Vagina (tissue), 2 donors: ENCODE measurements at regions not wholly inside any gene's neighbourhood (a gene's known extent, or its start where the extent isn't known, plus 50 kb on each side); places are given as distances from the start of the nearest gene placed in this dataset.

Experiments used
- DNase-seq, 2 donors: peaks; one replicate each; pipeline ENCODE4 v3.0.0-alpha.2; 2017; ENCODE audit errors: extremely low spot score in 2 of 2
- H3K27ac ChIP-seq: fragments of 200-600 bp; sonication (generic); one replicate; pipeline ENCODE4 v1.5.1; 2019
- H3K27me3 ChIP-seq: fragments of 200-600 bp; sonication (generic); one replicate; pipeline ENCODE4 v1.5.1; 2019
- H3K36me3 ChIP-seq, 2 donors: fragments of 200-600 bp; sonication (generic); one replicate each; pipeline ENCODE4 v1.5.1; 2017 to 2019
- H3K4me1 ChIP-seq: fragments of 200-600 bp; sonication (generic); one replicate; pipeline ENCODE4 v1.5.1; 2019
- H3K4me3 ChIP-seq, 2 donors: fragments of 200-600 bp; sonication (generic); 1 replicate in 1 of 2; 2 replicates in 1 of 2; pipeline ENCODE4 v1.5.1; 2016 to 2019
- H3K9me3 ChIP-seq: fragments of 200-600 bp; sonication (generic); one replicate; pipeline ENCODE4 v1.5.1; 2019
- POLR2A ChIP-seq, 2 donors: fragments of 450-650 bp; IDR thresholded peaks; one replicate each; pipeline ENCODE4 v1.6.1; 2017; ENCODE audit warnings: antibody characterized with exemption in 2 of 2, mild to moderate bottlenecking in 2 of 2, moderate library complexity in 2 of 2
- POLR2AphosphoS5 ChIP-seq, 2 donors: sonication (generic); formaldehyde crosslinking; IDR thresholded peaks; one replicate each; pipeline ENCODE4 v1.9.0; 2017; ENCODE audit warnings: antibody characterized with exemption in 2 of 2, mild to moderate bottlenecking in 2 of 2, low read depth in 1 of 2; ENCODE audit not compliant: insufficient read depth in 1 of 2
- intact Hi-C: fragments of 100-400 bp; cut with DNase I; formaldehyde crosslinking; loops from one replicate; pipeline ENCODE4 v1.15.1; 2023
- TF ChIP-seq, protein P1 (sequence below), 3 experiments: fragments of 450-650 bp in 2 of 3; fragments of 200-600 bp in 1 of 3; sonication (generic) in 1 of 3; IDR thresholded peaks; one replicate each; pipeline ENCODE4 v1.5.1; 2017 to 2019; ENCODE audit warnings: antibody characterized with exemption in 3 of 3, mild to moderate bottlenecking in 2 of 3, moderate library complexity in 2 of 3

DNA sequence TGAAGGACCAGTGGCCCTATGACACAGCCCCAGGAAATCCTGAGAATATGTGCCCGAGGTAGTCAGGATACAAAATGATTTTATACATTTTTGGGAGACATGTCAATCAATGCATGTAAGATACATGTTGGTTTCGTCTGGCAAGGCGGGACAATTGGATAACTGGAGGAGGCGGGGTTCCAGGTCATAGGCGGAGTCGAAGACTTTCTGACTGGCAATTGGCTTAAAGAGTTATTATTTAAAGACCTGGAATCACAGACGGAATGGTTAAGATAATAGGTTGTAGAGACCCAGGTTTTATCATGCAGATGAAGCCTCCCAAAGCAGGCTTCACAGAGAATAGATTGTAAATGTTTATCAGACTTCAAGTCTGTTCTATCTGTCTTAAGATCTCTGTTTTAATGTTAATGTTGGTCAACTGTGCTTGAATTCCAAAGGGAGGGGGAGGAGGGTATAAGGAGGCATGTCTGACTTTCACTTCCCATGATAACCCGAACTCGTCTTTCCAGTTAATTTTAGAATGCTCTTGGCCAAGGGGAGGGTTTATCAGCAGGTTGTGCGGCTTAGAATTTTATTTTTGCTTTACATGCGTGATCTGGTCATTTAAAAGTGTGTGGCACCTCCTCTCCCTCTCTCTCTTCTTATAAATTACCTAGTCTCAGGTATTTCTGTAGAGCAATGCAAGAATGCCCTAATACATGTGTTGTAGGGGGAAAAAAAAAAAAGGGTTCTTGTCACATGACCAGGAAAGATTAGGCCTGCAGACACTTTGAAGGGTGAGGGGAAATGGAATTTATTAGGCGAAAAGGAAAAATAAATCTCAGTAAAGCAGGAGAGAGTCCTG, 230.7 kb downstream of the NFATC2 start:
- Histone ChIP-seq H3K4me1 (no peaks in the 10 kb centered on the region), H3K36me3 (no peaks in the 10 kb centered on the region), H3K9me3 (no peaks in the 10 kb centered on the region), H3K27ac (no peak overlapping the region), H3K27me3 (no peaks in the 10 kb centered on the region), H3K4me3 (no peak overlapping the region)
- DNase-seq, result no peak
- intact Hi-C loops, result no loop called here
- TF ChIP-seq, protein P1, sequence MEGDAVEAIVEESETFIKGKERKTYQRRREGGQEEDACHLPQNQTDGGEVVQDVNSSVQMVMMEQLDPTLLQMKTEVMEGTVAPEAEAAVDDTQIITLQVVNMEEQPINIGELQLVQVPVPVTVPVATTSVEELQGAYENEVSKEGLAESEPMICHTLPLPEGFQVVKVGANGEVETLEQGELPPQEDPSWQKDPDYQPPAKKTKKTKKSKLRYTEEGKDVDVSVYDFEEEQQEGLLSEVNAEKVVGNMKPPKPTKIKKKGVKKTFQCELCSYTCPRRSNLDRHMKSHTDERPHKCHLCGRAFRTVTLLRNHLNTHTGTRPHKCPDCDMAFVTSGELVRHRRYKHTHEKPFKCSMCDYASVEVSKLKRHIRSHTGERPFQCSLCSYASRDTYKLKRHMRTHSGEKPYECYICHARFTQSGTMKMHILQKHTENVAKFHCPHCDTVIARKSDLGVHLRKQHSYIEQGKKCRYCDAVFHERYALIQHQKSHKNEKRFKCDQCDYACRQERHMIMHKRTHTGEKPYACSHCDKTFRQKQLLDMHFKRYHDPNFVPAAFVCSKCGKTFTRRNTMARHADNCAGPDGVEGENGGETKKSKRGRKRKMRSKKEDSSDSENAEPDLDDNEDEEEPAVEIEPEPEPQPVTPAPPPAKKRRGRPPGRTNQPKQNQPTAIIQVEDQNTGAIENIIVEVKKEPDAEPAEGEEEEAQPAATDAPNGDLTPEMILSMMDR (IDR thresholded peaks at IDR 0.05), result no peak
- TF ChIP-seq POLR2AphosphoS5 (IDR thresholded peaks at IDR 0.05; ENCODE audit: insufficient read depth in 1 of 2, low read depth in 1 of 2) (no peak), POLR2A (IDR thresholded peaks at IDR 0.05) (no peak)

DNA sequence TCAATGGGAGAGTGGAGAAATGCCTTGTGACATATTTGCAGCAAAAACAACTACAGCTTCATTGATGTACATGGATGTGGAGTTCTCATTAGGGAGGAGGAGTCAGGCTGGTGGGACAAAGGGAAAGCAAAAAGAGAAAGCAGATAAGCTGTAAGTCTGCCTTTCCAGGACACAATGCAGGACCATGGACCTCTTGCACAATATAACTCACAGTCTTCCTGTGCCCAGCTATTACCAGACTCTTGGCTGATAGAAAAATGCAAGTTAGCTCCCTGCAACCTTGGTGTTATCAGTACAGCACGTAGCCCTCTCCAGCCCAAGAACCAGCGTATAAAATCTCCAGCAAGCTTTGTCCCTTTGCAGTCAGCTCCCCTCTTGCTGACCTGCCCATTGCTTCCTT, 232.3 kb downstream of the NFATC2 start:
- no peaks in the 10 kb centered on the region for H3K9me3 ChIP-seq
- no peak overlapping the region for H3K27ac ChIP-seq
- H3K4me3 ChIP-seq, result no peak overlapping the region
- intact Hi-C loops, result no loop called here
- H3K4me1 ChIP-seq, result no peaks in the 10 kb centered on the region
- H3K36me3 ChIP-seq, result no peaks in the 10 kb centered on the region
- no peak for DNase-seq
- TF ChIP-seq POLR2AphosphoS5 (IDR thresholded peaks at IDR 0.05; ENCODE audit: insufficient read depth in 1 of 2, low read depth in 1 of 2), result no peak
- TF ChIP-seq, protein P1 (IDR thresholded peaks at IDR 0.05), result no peak
- no peak for TF ChIP-seq POLR2A (IDR thresholded peaks at IDR 0.05)
- H3K27me3 ChIP-seq, result no peaks in the 10 kb centered on the region

DNA sequence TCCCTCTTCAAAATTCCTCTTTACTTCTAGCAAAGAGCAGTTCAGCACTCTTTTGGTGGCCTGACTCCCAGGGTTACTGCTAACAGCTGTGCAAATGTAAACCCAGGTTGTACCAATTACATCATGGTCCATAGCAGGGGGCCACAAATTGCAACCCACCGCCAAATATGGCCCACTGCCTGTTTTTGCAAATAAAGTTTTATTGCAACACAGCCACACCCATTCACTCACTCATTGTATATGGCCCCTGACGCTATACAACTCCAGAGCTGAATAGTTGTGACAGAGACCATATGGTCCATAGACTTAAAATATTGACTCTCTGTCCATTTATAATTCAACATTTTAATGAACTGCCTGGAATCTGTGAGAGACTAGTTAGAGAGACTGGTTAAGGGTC, 233.4 kb downstream of the NFATC2 start:
- TF ChIP-seq POLR2A (IDR thresholded peaks at IDR 0.05) (no peak), POLR2AphosphoS5 (IDR thresholded peaks at IDR 0.05; ENCODE audit: insufficient read depth in 1 of 2, low read depth in 1 of 2) (no peak)
- TF ChIP-seq, protein P1 (IDR thresholded peaks at IDR 0.05), result no peak
- intact Hi-C loops, result loop anchor here (5.0 kb wide), 1 partner anchor 322 kb away; no protein-coding TSS in a partner anchor
- DNase-seq, result no peak
- Histone ChIP-seq H3K36me3 (no peaks in the 10 kb centered on the region), H3K27ac (no peak overlapping the region), H3K4me1 (no peaks in the 10 kb centered on the region), H3K9me3 (no peaks in the 10 kb centered on the region), H3K4me3 (no peak overlapping the region), H3K27me3 (no peaks in the 10 kb centered on the region)

DNA sequence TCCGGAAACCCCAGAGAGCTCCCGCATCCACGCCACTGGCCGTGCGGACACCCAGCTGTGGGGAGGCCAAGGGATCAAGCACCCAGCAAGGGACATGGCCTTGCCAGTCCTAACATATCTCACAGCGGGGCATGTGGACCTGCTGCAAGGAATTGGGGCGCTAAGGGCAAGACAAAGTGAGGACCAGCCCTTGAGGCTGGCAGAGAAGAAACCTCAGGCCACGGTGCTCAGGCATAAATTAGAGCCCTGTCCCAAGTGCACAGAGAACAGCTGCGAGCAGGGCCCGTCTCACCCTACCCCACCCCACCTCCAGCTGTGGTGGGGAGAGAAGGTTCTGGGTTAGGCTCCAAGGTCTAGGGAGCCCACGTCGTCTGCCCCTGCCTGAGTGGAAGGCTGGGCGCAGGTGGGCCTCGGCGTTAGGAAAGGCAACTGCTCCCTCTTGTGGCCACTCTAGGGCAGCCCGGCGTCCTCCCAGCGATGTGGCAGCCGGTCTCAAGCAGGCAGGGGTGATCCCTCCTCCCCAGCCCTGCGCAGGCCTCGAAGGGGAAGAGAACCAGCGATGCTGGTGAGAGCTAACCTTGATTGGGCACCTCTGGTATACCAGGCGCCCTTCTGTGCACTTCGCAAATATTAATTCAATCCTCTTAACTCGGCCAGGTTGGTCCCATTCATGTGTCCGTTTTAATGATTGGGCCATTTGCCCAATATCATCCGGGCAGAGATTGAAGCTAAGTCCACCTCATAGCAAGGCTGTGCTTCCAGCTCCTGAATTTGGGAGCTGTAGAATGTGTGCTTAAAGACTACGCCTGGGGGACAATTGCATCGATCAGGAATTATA, 235.8 kb downstream of the NFATC2 start:
- TF ChIP-seq POLR2A (IDR thresholded peaks at IDR 0.05), result no peak
- TF ChIP-seq, protein P1 (IDR thresholded peaks at IDR 0.05), result peak; percentile 63 to 95 (median 84)
- DNase-seq, result no peak
- Histone ChIP-seq H3K27ac (no peak overlapping the region), H3K4me1 (no peaks in the 10 kb centered on the region), H3K36me3 (no peaks in the 10 kb centered on the region), H3K4me3 (no peak overlapping the region), H3K9me3 (no peaks in the 10 kb centered on the region), H3K27me3 (no peaks in the 10 kb centered on the region)
- intact Hi-C loops, result loop anchor here (5.0 kb wide), 1 partner anchor 319 kb away; no protein-coding TSS in a partner anchor
